Fibroblast of mammary gland (primary cell): ENCODE measurements at regions not wholly inside any gene's neighbourhood (a gene's known extent, or its start where the extent isn't known, plus 50 kb on each side); places are given as distances from the start of the nearest gene placed in this dataset.

Experiments used
- DNase-seq: peaks from one replicate; pipeline ENCODE4 v3.0.0-alpha.2; 2010; ENCODE audit warnings: low read depth
- H3K4me3 ChIP-seq: 2 replicates; pipeline ENCODE4 v1.5.1; 2011; ENCODE audit warnings: low read depth, mild to moderate bottlenecking, low read length, moderate library complexity; ENCODE audit not compliant: control insufficient read depth
- CTCF ChIP-seq: conservative IDR thresholded peaks from 2 replicates; pipeline ENCODE4 v1.5.1; 2011; ENCODE audit warnings: low read depth, low read length, inconsistent platforms; ENCODE audit not compliant: control insufficient read depth, insufficient read depth

- H3K4me3 ChIP-seq: no peak overlapping the region
- peak; percentile 84 for DNase-seq
- TF ChIP-seq CTCF: no peak
These were observed 514.4 kb upstream of the PROK2 start for GRCh38 chr3:72299321-72299802.

GRCh38 chr3:72298201-72299152 is 513.5 kb upstream of the PROK2 start:
- no peak for DNase-seq

GRCh38 chr3:72297481-72297880 is 512.5 kb upstream of the PROK2 start:
- DNase-seq: no peak
- H3K4me3 ChIP-seq: no peak overlapping the region
- no peak for TF ChIP-seq CTCF

More at GRCh38 chr3:72298201-72299152, 513.5 kb upstream of the PROK2 start:
- no peak for TF ChIP-seq CTCF
- no peak overlapping the region for H3K4me3 ChIP-seq

- DNase-seq: no peak
- TF ChIP-seq CTCF: no peak
- no peak overlapping the region for H3K4me3 ChIP-seq
These were observed 511.6 kb upstream of the PROK2 start for GRCh38 chr3:72296477-72297111.

GRCh38 chr3:72295962-72296450 is 511.1 kb upstream of the PROK2 start:
- no peak overlapping the region for H3K4me3 ChIP-seq
- no peak for DNase-seq
- no peak for TF ChIP-seq CTCF

- DNase-seq: no peak
- TF ChIP-seq CTCF: no peak
- no peak overlapping the region for H3K4me3 ChIP-seq
These were observed 510.5 kb upstream of the PROK2 start for GRCh38 chr3:72295276-72295961.
